ENCODE measurements at regions not wholly inside any gene's neighbourhood (a gene's known extent, or its start where the extent isn't known, plus 50 kb on each side); places are given as distances from the start of the nearest gene placed in this dataset.

GRCh38 chr17:79272666-79273219 is 198.1 kb downstream of the ENGASE start:
- no peaks in the 10 kb centered on the region for H3K36me3 ChIP-seq (ENCODE audit: control insufficient read depth, insufficient read depth, low read length)
- H3K4me3 ChIP-seq (ENCODE audit: extremely low read depth, insufficient read depth, low read length, poor library complexity, severe bottlenecking): no peak overlapping the region
- no peaks in the 10 kb centered on the region for H3K9me3 ChIP-seq (ENCODE audit: control insufficient read depth, low read length)
- 83 to 87% methylated on average over 8 to 9 of the region's 9 CpGs for whole genome bisulfite sequencing, 2 experiments (ENCODE audit: insufficient coverage in 2 of 2)
- H3K4me1 ChIP-seq (ENCODE audit: control insufficient read depth, insufficient read depth, low read length, poor library complexity, severe bottlenecking): no peaks in the 10 kb centered on the region
- no peak overlapping the region for H3K27ac ChIP-seq (ENCODE audit: low read depth, low read length, severe bottlenecking)

GRCh38 chr17:79272220-79272619 is 197.6 kb downstream of the ENGASE start:
- 60 to 72% methylated on average over 2 to 5 of the region's 9 CpGs for WGBS, 2 experiments (ENCODE audit: insufficient coverage in 2 of 2)

GRCh38 chr17:79269620-79270019 is 195.0 kb downstream of the ENGASE start:
- Histone ChIP-seq H3K4me1 (ENCODE audit: control insufficient read depth, insufficient read depth, low read length, poor library complexity, severe bottlenecking) (no peaks in the 10 kb centered on the region), H3K9me3 (ENCODE audit: control insufficient read depth, low read length) (no peaks in the 10 kb centered on the region), H3K4me3 (ENCODE audit: extremely low read depth, insufficient read depth, low read length, poor library complexity, severe bottlenecking) (no peak overlapping the region), H3K27ac (ENCODE audit: low read depth, low read length, severe bottlenecking) (no peak overlapping the region), H3K36me3 (ENCODE audit: control insufficient read depth, insufficient read depth, low read length) (no peaks in the 10 kb centered on the region)
- WGBS, 2 experiments (ENCODE audit: insufficient coverage in 2 of 2): 28 to 32% methylated on average over 3 to 5 of the region's 5 CpGs

More at GRCh38 chr17:79272220-79272619, 197.6 kb downstream of the ENGASE start:
- H3K4me3 ChIP-seq (ENCODE audit: extremely low read depth, insufficient read depth, low read length, poor library complexity, severe bottlenecking): no peak overlapping the region
- no peaks in the 10 kb centered on the region for H3K4me1 ChIP-seq (ENCODE audit: control insufficient read depth, insufficient read depth, low read length, poor library complexity, severe bottlenecking)
- no peaks in the 10 kb centered on the region for H3K9me3 ChIP-seq (ENCODE audit: control insufficient read depth, low read length)
- no peaks in the 10 kb centered on the region for H3K36me3 ChIP-seq (ENCODE audit: control insufficient read depth, insufficient read depth, low read length)
- no peak overlapping the region for H3K27ac ChIP-seq (ENCODE audit: low read depth, low read length, severe bottlenecking)

GRCh38 chr17:79263191-79263590 is 188.6 kb downstream of the ENGASE start:
- 87 to 91% methylated on average over 6 to 11 of the region's 11 CpGs for WGBS, 2 experiments (ENCODE audit: insufficient coverage in 2 of 2)
- H3K36me3 ChIP-seq (ENCODE audit: control insufficient read depth, insufficient read depth, low read length): no peaks in the 10 kb centered on the region
- no peaks in the 10 kb centered on the region for H3K4me1 ChIP-seq (ENCODE audit: control insufficient read depth, insufficient read depth, low read length, poor library complexity, severe bottlenecking)
- no peak overlapping the region for H3K4me3 ChIP-seq (ENCODE audit: extremely low read depth, insufficient read depth, low read length, poor library complexity, severe bottlenecking)
- H3K27ac ChIP-seq (ENCODE audit: low read depth, low read length, severe bottlenecking): no peak overlapping the region
- no peaks in the 10 kb centered on the region for H3K9me3 ChIP-seq (ENCODE audit: control insufficient read depth, low read length)

- Histone ChIP-seq H3K36me3 (ENCODE audit: control insufficient read depth, insufficient read depth, low read length) (no peaks in the 10 kb centered on the region), H3K27ac (ENCODE audit: low read depth, low read length, severe bottlenecking) (no peak overlapping the region), H3K4me1 (ENCODE audit: control insufficient read depth, insufficient read depth, low read length, poor library complexity, severe bottlenecking) (no peaks in the 10 kb centered on the region), H3K4me3 (ENCODE audit: extremely low read depth, insufficient read depth, low read length, poor library complexity, severe bottlenecking) (no peak overlapping the region), H3K9me3 (ENCODE audit: control insufficient read depth, low read length) (no peaks in the 10 kb centered on the region)
- WGBS, 2 experiments (ENCODE audit: insufficient coverage in 2 of 2): 87 to 91% methylated on average over 6 of the region's 6 CpGs
These were observed 188.0 kb downstream of the ENGASE start for GRCh38 chr17:79262624-79263023.

GRCh38 chr17:79261355-79262072 is 186.9 kb downstream of the ENGASE start:
- Histone ChIP-seq H3K27ac (ENCODE audit: low read depth, low read length, severe bottlenecking) (no peak overlapping the region), H3K4me3 (ENCODE audit: extremely low read depth, insufficient read depth, low read length, poor library complexity, severe bottlenecking) (no peak overlapping the region), H3K9me3 (ENCODE audit: control insufficient read depth, low read length) (no peaks in the 10 kb centered on the region), H3K4me1 (ENCODE audit: control insufficient read depth, insufficient read depth, low read length, poor library complexity, severe bottlenecking) (no peaks in the 10 kb centered on the region), H3K36me3 (ENCODE audit: control insufficient read depth, insufficient read depth, low read length) (no peaks in the 10 kb centered on the region)
- WGBS, 2 experiments (ENCODE audit: insufficient coverage in 2 of 2): 84 to 87% methylated on average over 13 to 15 of the region's 23 CpGs

- no peak overlapping the region for H3K27ac ChIP-seq (ENCODE audit: low read depth, low read length, severe bottlenecking)
- no peak overlapping the region for H3K4me3 ChIP-seq (ENCODE audit: extremely low read depth, insufficient read depth, low read length, poor library complexity, severe bottlenecking)
- no peaks in the 10 kb centered on the region for H3K4me1 ChIP-seq (ENCODE audit: control insufficient read depth, insufficient read depth, low read length, poor library complexity, severe bottlenecking)
- no peaks in the 10 kb centered on the region for H3K36me3 ChIP-seq (ENCODE audit: control insufficient read depth, insufficient read depth, low read length)
- no peaks in the 10 kb centered on the region for H3K9me3 ChIP-seq (ENCODE audit: control insufficient read depth, low read length)
- WGBS, 2 experiments (ENCODE audit: insufficient coverage in 2 of 2): 93 to 100% methylated on average over 7 to 8 of the region's 9 CpGs
These were observed 184.2 kb downstream of the ENGASE start for GRCh38 chr17:79258843-79259242.

- H3K4me1 ChIP-seq (ENCODE audit: control insufficient read depth, insufficient read depth, low read length, poor library complexity, severe bottlenecking): no peaks in the 10 kb centered on the region
- 87 to 94% methylated on average over 4 to 8 of the region's 8 CpGs for WGBS, 2 experiments (ENCODE audit: insufficient coverage in 2 of 2)
- no peak overlapping the region for H3K4me3 ChIP-seq (ENCODE audit: extremely low read depth, insufficient read depth, low read length, poor library complexity, severe bottlenecking)
- no peaks in the 10 kb centered on the region for H3K9me3 ChIP-seq (ENCODE audit: control insufficient read depth, low read length)
- no peaks in the 10 kb centered on the region for H3K36me3 ChIP-seq (ENCODE audit: control insufficient read depth, insufficient read depth, low read length)
- H3K27ac ChIP-seq (ENCODE audit: low read depth, low read length, severe bottlenecking): no peak overlapping the region
These were observed 183.4 kb downstream of the ENGASE start for GRCh38 chr17:79258041-79258440.

GRCh38 chr17:79255926-79256585 is 181.4 kb downstream of the ENGASE start:
- no peaks in the 10 kb centered on the region for H3K36me3 ChIP-seq (ENCODE audit: control insufficient read depth, insufficient read depth, low read length)
- H3K4me1 ChIP-seq (ENCODE audit: control insufficient read depth, insufficient read depth, low read length, poor library complexity, severe bottlenecking): no peaks in the 10 kb centered on the region
- no peak overlapping the region for H3K4me3 ChIP-seq (ENCODE audit: extremely low read depth, insufficient read depth, low read length, poor library complexity, severe bottlenecking)
- H3K27ac ChIP-seq (ENCODE audit: low read depth, low read length, severe bottlenecking): no peak overlapping the region
- WGBS, 2 experiments (ENCODE audit: insufficient coverage in 2 of 2): 87 to 89% methylated on average over 6 to 7 of the region's 14 CpGs
- H3K9me3 ChIP-seq (ENCODE audit: control insufficient read depth, low read length): no peaks in the 10 kb centered on the region

- no peaks in the 10 kb centered on the region for H3K9me3 ChIP-seq (ENCODE audit: control insufficient read depth, low read length)
- no peaks in the 10 kb centered on the region for H3K4me1 ChIP-seq (ENCODE audit: control insufficient read depth, insufficient read depth, low read length, poor library complexity, severe bottlenecking)
- WGBS, 2 experiments (ENCODE audit: insufficient coverage in 2 of 2): 86% methylated on average over 9 of the region's 11 CpGs
- H3K27ac ChIP-seq (ENCODE audit: low read depth, low read length, severe bottlenecking): no peak overlapping the region
- no peaks in the 10 kb centered on the region for H3K36me3 ChIP-seq (ENCODE audit: control insufficient read depth, insufficient read depth, low read length)
- H3K4me3 ChIP-seq (ENCODE audit: extremely low read depth, insufficient read depth, low read length, poor library complexity, severe bottlenecking): no peak overlapping the region
These were observed 180.8 kb downstream of the ENGASE start for GRCh38 chr17:79255456-79255855.

GRCh38 chr17:79255046-79255445 is 180.4 kb downstream of the ENGASE start:
- H3K9me3 ChIP-seq (ENCODE audit: control insufficient read depth, low read length): no peaks in the 10 kb centered on the region
- no peak overlapping the region for H3K4me3 ChIP-seq (ENCODE audit: extremely low read depth, insufficient read depth, low read length, poor library complexity, severe bottlenecking)
- no peaks in the 10 kb centered on the region for H3K36me3 ChIP-seq (ENCODE audit: control insufficient read depth, insufficient read depth, low read length)
- 78 to 79% methylated on average over 4 of the region's 6 CpGs for WGBS, 2 experiments (ENCODE audit: insufficient coverage in 2 of 2)
- H3K4me1 ChIP-seq (ENCODE audit: control insufficient read depth, insufficient read depth, low read length, poor library complexity, severe bottlenecking): no peaks in the 10 kb centered on the region
- H3K27ac ChIP-seq (ENCODE audit: low read depth, low read length, severe bottlenecking): no peak overlapping the region

All from mesodermal cell (in vitro differentiated cells).